ENCODE measurements at regions not wholly inside any gene's neighbourhood (a gene's known extent, or its start where the extent isn't known, plus 50 kb on each side); places are given as distances from the start of the nearest gene placed in this dataset.

- Mint-ChIP-seq H3K27ac (no peak overlapping the region), H3K4me3 (no peak overlapping the region), H3K9me3 (peaks cover 95% of the 10 kb centered on the region), H3K4me1 (no peaks in the 10 kb centered on the region), H3K36me3 (peaks cover 79% of the 10 kb centered on the region), H3K27me3 (ENCODE audit: low read depth) (peaks cover 4% of the 10 kb centered on the region)
- ChIA-PET POLR2A (no interaction called here), CTCF (no interaction called here)
- ATAC-seq (no peak), DNase-seq (ENCODE audit: low spot score) (no peak)
- TF ChIP-seq ZNF423 (CRISPR knock-in tag; IDR thresholded peaks at IDR 0.05), result no peak
- TF ChIP-seq ZNF138 (CRISPR knock-in tag; conservative IDR thresholded peaks at IDR 0.05), result no peak
- no peak for TF ChIP-seq SMAD3 (CRISPR knock-in tag; IDR thresholded peaks at IDR 0.05; ENCODE audit: borderline replicate concordance)
- TF ChIP-seq ETV6 (CRISPR knock-in tag; IDR thresholded peaks at IDR 0.05), result no peak
- no peak for TF ChIP-seq NR3C1 (CRISPR knock-in tag; conservative IDR thresholded peaks at IDR 0.05; ENCODE audit: low read depth)
- TF ChIP-seq, protein P1, sequence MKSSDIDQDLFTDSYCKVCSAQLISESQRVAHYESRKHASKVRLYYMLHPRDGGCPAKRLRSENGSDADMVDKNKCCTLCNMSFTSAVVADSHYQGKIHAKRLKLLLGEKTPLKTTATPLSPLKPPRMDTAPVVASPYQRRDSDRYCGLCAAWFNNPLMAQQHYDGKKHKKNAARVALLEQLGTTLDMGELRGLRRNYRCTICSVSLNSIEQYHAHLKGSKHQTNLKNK (CRISPR knock-in tag; IDR thresholded peaks at IDR 0.05), result no peak
- no peak for TF ChIP-seq GABPB1 (CRISPR knock-in tag; IDR thresholded peaks at IDR 0.05)
- TF ChIP-seq, protein P2, sequence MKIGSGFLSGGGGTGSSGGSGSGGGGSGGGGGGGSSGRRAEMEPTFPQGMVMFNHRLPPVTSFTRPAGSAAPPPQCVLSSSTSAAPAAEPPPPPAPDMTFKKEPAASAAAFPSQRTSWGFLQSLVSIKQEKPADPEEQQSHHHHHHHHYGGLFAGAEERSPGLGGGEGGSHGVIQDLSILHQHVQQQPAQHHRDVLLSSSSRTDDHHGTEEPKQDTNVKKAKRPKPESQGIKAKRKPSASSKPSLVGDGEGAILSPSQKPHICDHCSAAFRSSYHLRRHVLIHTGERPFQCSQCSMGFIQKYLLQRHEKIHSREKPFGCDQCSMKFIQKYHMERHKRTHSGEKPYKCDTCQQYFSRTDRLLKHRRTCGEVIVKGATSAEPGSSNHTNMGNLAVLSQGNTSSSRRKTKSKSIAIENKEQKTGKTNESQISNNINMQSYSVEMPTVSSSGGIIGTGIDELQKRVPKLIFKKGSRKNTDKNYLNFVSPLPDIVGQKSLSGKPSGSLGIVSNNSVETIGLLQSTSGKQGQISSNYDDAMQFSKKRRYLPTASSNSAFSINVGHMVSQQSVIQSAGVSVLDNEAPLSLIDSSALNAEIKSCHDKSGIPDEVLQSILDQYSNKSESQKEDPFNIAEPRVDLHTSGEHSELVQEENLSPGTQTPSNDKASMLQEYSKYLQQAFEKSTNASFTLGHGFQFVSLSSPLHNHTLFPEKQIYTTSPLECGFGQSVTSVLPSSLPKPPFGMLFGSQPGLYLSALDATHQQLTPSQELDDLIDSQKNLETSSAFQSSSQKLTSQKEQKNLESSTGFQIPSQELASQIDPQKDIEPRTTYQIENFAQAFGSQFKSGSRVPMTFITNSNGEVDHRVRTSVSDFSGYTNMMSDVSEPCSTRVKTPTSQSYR (CRISPR knock-in tag; IDR thresholded peaks at IDR 0.05), result no peak
- no peak for TF ChIP-seq JAZF1 (CRISPR knock-in tag; IDR thresholded peaks at IDR 0.05)
- TF ChIP-seq CREB1 (CRISPR knock-in tag; IDR thresholded peaks at IDR 0.05), result no peak
These were observed 633.2 kb downstream of the ACTR3B start for GRCh38 chr7:153392726-153393125.

DNA sequence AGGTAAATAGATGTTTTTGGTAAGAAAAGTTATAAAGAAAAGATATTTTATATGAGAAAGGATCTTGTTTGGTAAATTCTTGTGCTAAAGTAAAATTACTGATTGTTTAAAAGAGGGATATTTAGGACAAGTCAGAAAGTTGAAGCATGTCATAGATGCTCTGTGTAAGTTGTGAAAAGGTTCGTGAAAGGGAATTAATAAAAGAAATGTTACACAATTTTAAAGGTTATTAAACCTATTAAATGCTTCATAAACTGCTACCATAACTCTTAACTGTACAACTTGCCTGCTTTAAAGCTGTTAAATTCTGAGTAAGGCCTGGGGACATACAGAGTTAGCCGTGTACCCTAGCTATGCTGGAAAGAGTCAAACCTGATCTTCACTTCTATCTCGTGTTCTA lies 634.1 kb downstream of the ACTR3B start:
- H3K27ac Mint-ChIP-seq, result no peak overlapping the region
- peaks cover 79% of the 10 kb centered on the region for H3K36me3 Mint-ChIP-seq
- no peak for ATAC-seq
- no peak for DNase-seq (ENCODE audit: low spot score)
- H3K9me3 Mint-ChIP-seq, result peaks cover 94% of the 10 kb centered on the region
- no peak overlapping the region for H3K4me3 Mint-ChIP-seq
- TF ChIP-seq SMAD3 (CRISPR knock-in tag; IDR thresholded peaks at IDR 0.05; ENCODE audit: borderline replicate concordance), result no peak
- TF ChIP-seq TP53 (CRISPR knock-in tag; IDR thresholded peaks at IDR 0.05), result no peak
- TF ChIP-seq E2F4 (CRISPR knock-in tag; IDR thresholded peaks at IDR 0.05; ENCODE audit: borderline replicate concordance, low read depth), result no peak
- no peak for TF ChIP-seq ATF1 (CRISPR knock-in tag; IDR thresholded peaks at IDR 0.05)
- TF ChIP-seq NR3C1 (CRISPR knock-in tag; conservative IDR thresholded peaks at IDR 0.05; ENCODE audit: low read depth), result no peak
- TF ChIP-seq CREB1 (CRISPR knock-in tag; IDR thresholded peaks at IDR 0.05), result no peak
- TF ChIP-seq, protein P3, sequence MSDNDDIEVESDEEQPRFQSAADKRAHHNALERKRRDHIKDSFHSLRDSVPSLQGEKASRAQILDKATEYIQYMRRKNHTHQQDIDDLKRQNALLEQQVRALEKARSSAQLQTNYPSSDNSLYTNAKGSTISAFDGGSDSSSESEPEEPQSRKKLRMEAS (CRISPR knock-in tag; IDR thresholded peaks at IDR 0.05), result no peak
- TF ChIP-seq IRF1 (CRISPR knock-in tag; IDR thresholded peaks at IDR 0.05), result no peak
- TF ChIP-seq SMAD4 (CRISPR knock-in tag; IDR thresholded peaks at IDR 0.05), result no peak
- TF ChIP-seq ZBTB21 (CRISPR knock-in tag; IDR thresholded peaks at IDR 0.05; ENCODE audit: borderline replicate concordance), result no peak
- no peak for TF ChIP-seq CBFB (CRISPR knock-in tag; IDR thresholded peaks at IDR 0.05; ENCODE audit: low read depth)
- TF ChIP-seq PRRX2 (CRISPR knock-in tag; IDR thresholded peaks at IDR 0.05), result no peak
- TF ChIP-seq E2F1 (CRISPR knock-in tag; IDR thresholded peaks at IDR 0.05), result no peak
- TF ChIP-seq FOXJ3 (CRISPR knock-in tag; IDR thresholded peaks at IDR 0.05; ENCODE audit: borderline replicate concordance), result no peak
- no peak for TF ChIP-seq GTF2I (CRISPR knock-in tag; conservative IDR thresholded peaks at IDR 0.05)
- TF ChIP-seq ZNF425 (CRISPR knock-in tag; conservative IDR thresholded peaks at IDR 0.05), result no peak
- CTCF ChIA-PET, result no interaction called here
- POLR2A ChIA-PET, result no interaction called here
- no peaks in the 10 kb centered on the region for H3K4me1 Mint-ChIP-seq
- peaks cover 4% of the 10 kb centered on the region for H3K27me3 Mint-ChIP-seq (ENCODE audit: low read depth)

Measured in WTC11 (cell line).